Brain pericyte (primary cell): ENCODE measurements at regions not wholly inside any gene's neighbourhood (a gene's known extent, or its start where the extent isn't known, plus 50 kb on each side); places are given as distances from the start of the nearest gene placed in this dataset.

Source experiments
- DNase-seq: peaks from one replicate; pipeline ENCODE4 v3.0.0-alpha.2; 2012; ENCODE audit warnings: low read depth, low spot score

- DNase-seq = no peak
Observed at GRCh38 chr4:3382251-3382650, 59.5 kb upstream of the HGFAC start.

GRCh38 chr4:3384391-3384770 is 57.4 kb upstream of the HGFAC start:
- no peak for DNase-seq

- no peak for DNase-seq
Observed at GRCh38 chr4:3384771-3385710, 56.7 kb upstream of the HGFAC start.

GRCh38 chr4:3385711-3386420 is 55.9 kb upstream of the HGFAC start:
- no peak for DNase-seq

GRCh38 chr4:3386526-3386925 is 55.2 kb upstream of the HGFAC start:
- no peak for DNase-seq

GRCh38 chr4:3387154-3387942 is 54.4 kb upstream of the HGFAC start:
- no peak for DNase-seq

- DNase-seq = no peak
Observed at GRCh38 chr4:3387943-3388361, 53.8 kb upstream of the HGFAC start.

- no peak for DNase-seq
Observed at GRCh38 chr4:3388471-3389232, 53.1 kb upstream of the HGFAC start.

- DNase-seq = no peak
Observed at GRCh38 chr4:3389233-3390215, 52.2 kb upstream of the HGFAC start.

GRCh38 chr4:3390288-3390811 is 51.4 kb upstream of the HGFAC start:
- DNase-seq = no peak

- no peak for DNase-seq
Observed at GRCh38 chr4:3391422-3391821, 50.3 kb upstream of the HGFAC start.
